ENCODE measurements at regions not wholly inside any gene's neighbourhood (a gene's known extent, or its start where the extent isn't known, plus 50 kb on each side); places are given as distances from the start of the nearest gene placed in this dataset.

GRCh38 chr12:16103851-16104250, 173.6 kb downstream of the SLC15A5 start:
- TF ChIP-seq, protein P1, sequence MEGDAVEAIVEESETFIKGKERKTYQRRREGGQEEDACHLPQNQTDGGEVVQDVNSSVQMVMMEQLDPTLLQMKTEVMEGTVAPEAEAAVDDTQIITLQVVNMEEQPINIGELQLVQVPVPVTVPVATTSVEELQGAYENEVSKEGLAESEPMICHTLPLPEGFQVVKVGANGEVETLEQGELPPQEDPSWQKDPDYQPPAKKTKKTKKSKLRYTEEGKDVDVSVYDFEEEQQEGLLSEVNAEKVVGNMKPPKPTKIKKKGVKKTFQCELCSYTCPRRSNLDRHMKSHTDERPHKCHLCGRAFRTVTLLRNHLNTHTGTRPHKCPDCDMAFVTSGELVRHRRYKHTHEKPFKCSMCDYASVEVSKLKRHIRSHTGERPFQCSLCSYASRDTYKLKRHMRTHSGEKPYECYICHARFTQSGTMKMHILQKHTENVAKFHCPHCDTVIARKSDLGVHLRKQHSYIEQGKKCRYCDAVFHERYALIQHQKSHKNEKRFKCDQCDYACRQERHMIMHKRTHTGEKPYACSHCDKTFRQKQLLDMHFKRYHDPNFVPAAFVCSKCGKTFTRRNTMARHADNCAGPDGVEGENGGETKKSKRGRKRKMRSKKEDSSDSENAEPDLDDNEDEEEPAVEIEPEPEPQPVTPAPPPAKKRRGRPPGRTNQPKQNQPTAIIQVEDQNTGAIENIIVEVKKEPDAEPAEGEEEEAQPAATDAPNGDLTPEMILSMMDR (IDR thresholded peaks at IDR 0.05) = no peak
- no peak for TF ChIP-seq POLR2A (IDR thresholded peaks at IDR 0.05)

All from right lobe of liver (tissue), 4 donors.